ENCODE measurements at regions not wholly inside any gene's neighbourhood (a gene's known extent, or its start where the extent isn't known, plus 50 kb on each side); places are given as distances from the start of the nearest gene placed in this dataset.

GRCh38 chr11:104467404-104467803 lies 303.5 kb upstream of the PDGFD start:
- H3K27ac ChIP-seq = no peak overlapping the region
- H3K4me3 ChIP-seq = no peak overlapping the region
- TF ChIP-seq CTCF (IDR thresholded peaks at IDR 0.05) = no peak
- no peak for DNase-seq (ENCODE audit: low spot score)

GRCh38 chr11:104465321-104465720 lies 301.4 kb upstream of the PDGFD start:
- no peak for DNase-seq (ENCODE audit: low spot score)
- Histone ChIP-seq H3K27ac (no peak overlapping the region), H3K4me3 (no peak overlapping the region)
- TF ChIP-seq CTCF (IDR thresholded peaks at IDR 0.05) = no peak

- no peak overlapping the region for H3K4me3 ChIP-seq
- no peak for TF ChIP-seq CTCF (IDR thresholded peaks at IDR 0.05)
- DNase-seq (ENCODE audit: low spot score) = no peak
- no peak overlapping the region for H3K27ac ChIP-seq
Observed at GRCh38 chr11:104464691-104465090, 300.7 kb upstream of the PDGFD start.

GRCh38 chr11:104462341-104462740 lies 298.4 kb upstream of the PDGFD start:
- H3K27ac ChIP-seq = no peak overlapping the region
- no peak overlapping the region for H3K4me3 ChIP-seq
- no peak for TF ChIP-seq CTCF (IDR thresholded peaks at IDR 0.05)
- DNase-seq (ENCODE audit: low spot score) = no peak

GRCh38 chr11:104451197-104451893 lies 287.4 kb upstream of the PDGFD start:
- TF ChIP-seq CTCF (IDR thresholded peaks at IDR 0.05) = no peak
- Histone ChIP-seq H3K4me3 (no peak overlapping the region), H3K27ac (peak overlapping the region in 1 of 2 donors; percentile 40)
- no peak for DNase-seq (ENCODE audit: low spot score)

- TF ChIP-seq CTCF (IDR thresholded peaks at IDR 0.05) = no peak
- H3K27ac ChIP-seq = no peak overlapping the region
- H3K4me3 ChIP-seq = no peak overlapping the region
- DNase-seq (ENCODE audit: low spot score) = no peak
Observed at GRCh38 chr11:104443387-104443786, 279.4 kb upstream of the PDGFD start.

GRCh38 chr11:104442321-104442720 lies 278.4 kb upstream of the PDGFD start:
- Histone ChIP-seq H3K27ac (no peak overlapping the region), H3K4me3 (no peak overlapping the region)
- DNase-seq (ENCODE audit: low spot score) = no peak
- TF ChIP-seq CTCF (IDR thresholded peaks at IDR 0.05) = no peak

All from coronary artery (tissue), 2 donors.